GM23338 (cell line): ENCODE measurements at regions not wholly inside any gene's neighbourhood (a gene's known extent, or its start where the extent isn't known, plus 50 kb on each side); places are given as distances from the start of the nearest gene placed in this dataset.

Source experiments
- CREB1 ChIP-seq: fragments of 250-450 bp; sonication (Bioruptor Pico); IDR thresholded peaks from 2 replicates; pipeline ENCODE4 v1.5.0; 2020; ENCODE audit warnings: low read depth, mild to moderate bottlenecking, moderate library complexity
- EZH2 ChIP-seq: fragments of 200-600 bp; sonication (generic); IDR thresholded peaks from one replicate; pipeline ENCODE4 v1.8.0; 2017; ENCODE audit warnings: antibody characterized with exemption, mild to moderate bottlenecking, low read depth; ENCODE audit not compliant: unreplicated experiment
- EZH2phosphoT487 ChIP-seq: fragments of 200-600 bp; sonication (generic); IDR thresholded peaks from one replicate; pipeline ENCODE4 v1.8.1; 2018; ENCODE audit warnings: antibody characterized with exemption; ENCODE audit not compliant: unreplicated experiment
- JUNB ChIP-seq: IDR thresholded peaks from one replicate; pipeline ENCODE4 v1.6.1; 2016; ENCODE audit warnings: antibody characterized with exemption; ENCODE audit not compliant: unreplicated experiment
- POLR2AphosphoS5 ChIP-seq: IDR thresholded peaks from 2 replicates; pipeline ENCODE4 v1.6.1; 2016; ENCODE audit warnings: antibody characterized with exemption, low read depth
- REST ChIP-seq: IDR thresholded peaks from one replicate; pipeline ENCODE4 v1.6.1; 2018; ENCODE audit warnings: antibody characterized with exemption; ENCODE audit not compliant: unreplicated experiment
- STAT1 ChIP-seq: IDR thresholded peaks from one replicate; pipeline ENCODE4 v1.6.1; 2016; ENCODE audit warnings: antibody characterized with exemption; ENCODE audit not compliant: unreplicated experiment
- ZNF114 ChIP-seq: fragments of 250-450 bp; sonication (Bioruptor Pico); IDR thresholded peaks from 2 replicates; pipeline ENCODE4 v1.5.0; 2020; ENCODE audit warnings: mild to moderate bottlenecking, moderate library complexity
- ZNF331 ChIP-seq: fragments of 250-450 bp; sonication (Bioruptor Pico); IDR thresholded peaks from 2 replicates; pipeline ENCODE4 v1.5.0; 2020; ENCODE audit warnings: low read depth, mild to moderate bottlenecking, moderate library complexity
- TF ChIP-seq, protein P1 (sequence below), 2 experiments: fragments of 200-600 bp in 1 of 2; sonication (generic) in 1 of 2; conservative IDR thresholded peaks; 2 replicates each; pipeline versions ENCODE4 v1.5.1 to v1.6.1; 2016 to 2017; ENCODE audit warnings: antibody characterized with exemption in 2 of 2, low read depth in 2 of 2, mild to moderate bottlenecking in 2 of 2, moderate library complexity in 1 of 2

GRCh38 chr6:33875141-33875581 is 71.4 kb upstream of the MLN start:
- TF ChIP-seq, protein P1, sequence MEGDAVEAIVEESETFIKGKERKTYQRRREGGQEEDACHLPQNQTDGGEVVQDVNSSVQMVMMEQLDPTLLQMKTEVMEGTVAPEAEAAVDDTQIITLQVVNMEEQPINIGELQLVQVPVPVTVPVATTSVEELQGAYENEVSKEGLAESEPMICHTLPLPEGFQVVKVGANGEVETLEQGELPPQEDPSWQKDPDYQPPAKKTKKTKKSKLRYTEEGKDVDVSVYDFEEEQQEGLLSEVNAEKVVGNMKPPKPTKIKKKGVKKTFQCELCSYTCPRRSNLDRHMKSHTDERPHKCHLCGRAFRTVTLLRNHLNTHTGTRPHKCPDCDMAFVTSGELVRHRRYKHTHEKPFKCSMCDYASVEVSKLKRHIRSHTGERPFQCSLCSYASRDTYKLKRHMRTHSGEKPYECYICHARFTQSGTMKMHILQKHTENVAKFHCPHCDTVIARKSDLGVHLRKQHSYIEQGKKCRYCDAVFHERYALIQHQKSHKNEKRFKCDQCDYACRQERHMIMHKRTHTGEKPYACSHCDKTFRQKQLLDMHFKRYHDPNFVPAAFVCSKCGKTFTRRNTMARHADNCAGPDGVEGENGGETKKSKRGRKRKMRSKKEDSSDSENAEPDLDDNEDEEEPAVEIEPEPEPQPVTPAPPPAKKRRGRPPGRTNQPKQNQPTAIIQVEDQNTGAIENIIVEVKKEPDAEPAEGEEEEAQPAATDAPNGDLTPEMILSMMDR (conservative IDR thresholded peaks at IDR 0.05; ENCODE audit: low read depth in 2 of 2) = no peak
- TF ChIP-seq JUNB (no peak), EZH2 (no peak), CREB1 (CRISPR knock-in tag) (no peak), REST (no peak), POLR2AphosphoS5 (no peak), ZNF331 (CRISPR knock-in tag) (no peak), EZH2phosphoT487 (no peak), STAT1 (no peak), ZNF114 (CRISPR knock-in tag) (no peak)
